ENCODE measurements at regions not wholly inside any gene's neighbourhood (a gene's known extent, or its start where the extent isn't known, plus 50 kb on each side); places are given as distances from the start of the nearest gene placed in this dataset.

- no peak for TF ChIP-seq ZFP30 (CRISPR knock-in tag; IDR thresholded peaks at IDR 0.05)
- TF ChIP-seq TOX (CRISPR knock-in tag; IDR thresholded peaks at IDR 0.05; ENCODE audit: borderline replicate concordance): no peak
- TF ChIP-seq, protein P1, sequence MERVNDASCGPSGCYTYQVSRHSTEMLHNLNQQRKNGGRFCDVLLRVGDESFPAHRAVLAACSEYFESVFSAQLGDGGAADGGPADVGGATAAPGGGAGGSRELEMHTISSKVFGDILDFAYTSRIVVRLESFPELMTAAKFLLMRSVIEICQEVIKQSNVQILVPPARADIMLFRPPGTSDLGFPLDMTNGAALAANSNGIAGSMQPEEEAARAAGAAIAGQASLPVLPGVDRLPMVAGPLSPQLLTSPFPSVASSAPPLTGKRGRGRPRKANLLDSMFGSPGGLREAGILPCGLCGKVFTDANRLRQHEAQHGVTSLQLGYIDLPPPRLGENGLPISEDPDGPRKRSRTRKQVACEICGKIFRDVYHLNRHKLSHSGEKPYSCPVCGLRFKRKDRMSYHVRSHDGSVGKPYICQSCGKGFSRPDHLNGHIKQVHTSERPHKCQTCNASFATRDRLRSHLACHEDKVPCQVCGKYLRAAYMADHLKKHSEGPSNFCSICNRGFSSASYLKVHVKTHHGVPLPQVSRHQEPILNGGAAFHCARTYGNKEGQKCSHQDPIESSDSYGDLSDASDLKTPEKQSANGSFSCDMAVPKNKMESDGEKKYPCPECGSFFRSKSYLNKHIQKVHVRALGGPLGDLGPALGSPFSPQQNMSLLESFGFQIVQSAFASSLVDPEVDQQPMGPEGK (CRISPR knock-in tag; IDR thresholded peaks at IDR 0.05; ENCODE audit: borderline replicate concordance): no peak
- no peak for TF ChIP-seq CREB5 (CRISPR knock-in tag; IDR thresholded peaks at IDR 0.05; ENCODE audit: low read depth)
- TF ChIP-seq ZNF70 (CRISPR knock-in tag; IDR thresholded peaks at IDR 0.05): no peak
Measured at GRCh38 chr11:79699246-79699645, 258.4 kb upstream of the TENM4 start.

Data from SK-N-SH treated with all-trans-retinoic acid at 6 μM for 48 hours (cell line).